ENCODE measurements at regions not wholly inside any gene's neighbourhood (a gene's known extent, or its start where the extent isn't known, plus 50 kb on each side); places are given as distances from the start of the nearest gene placed in this dataset.

- H3K4me3 Mint-ChIP-seq = no peak overlapping the region
- H3K9me3 Mint-ChIP-seq = no peaks in the 10 kb centered on the region
- H3K27ac Mint-ChIP-seq (ENCODE audit: low read depth) = no peak overlapping the region
- DNase-seq (ENCODE audit: low spot score in 2 of 2) (no peak), ATAC-seq (replicated peaks; ENCODE audit: extremely low read depth, poor library complexity, severe bottlenecking) (no peak)
- H3K36me3 Mint-ChIP-seq (ENCODE audit: insufficient read depth) = no peaks in the 10 kb centered on the region
- no peaks in the 10 kb centered on the region for H3K4me1 Mint-ChIP-seq
- H3K27me3 Mint-ChIP-seq = peaks cover 11% of the 10 kb centered on the region
These were observed 138.2 kb upstream of the FST start for GRCh38 chr5:53342236-53342635.

DNA sequence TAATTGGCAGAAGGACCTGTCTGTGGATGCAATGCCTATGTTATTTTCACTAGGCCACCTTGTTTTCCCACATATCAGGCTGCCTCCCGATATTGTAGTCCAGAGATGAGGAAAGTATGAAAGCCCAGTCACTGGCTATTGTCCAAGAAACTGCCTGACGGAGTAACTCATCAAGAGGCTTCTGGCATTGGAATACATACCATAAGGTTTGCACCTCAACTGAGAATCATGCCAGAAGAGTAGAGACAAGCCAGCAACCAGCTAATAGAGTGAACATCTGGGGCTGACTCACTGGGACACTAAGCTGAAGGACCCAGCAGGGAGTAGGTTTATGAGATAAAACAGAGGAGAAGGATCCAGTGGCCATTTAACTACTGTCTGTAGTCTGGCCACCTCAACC, 137.2 kb upstream of the FST start:
- H3K9me3 Mint-ChIP-seq = no peaks in the 10 kb centered on the region
- ATAC-seq (replicated peaks; ENCODE audit: extremely low read depth, poor library complexity, severe bottlenecking) = no peak

GRCh38 chr5:53350368-53350767, 130.1 kb upstream of the FST start:
- no peak for ATAC-seq (replicated peaks; ENCODE audit: extremely low read depth, poor library complexity, severe bottlenecking)
- no peaks in the 10 kb centered on the region for H3K36me3 Mint-ChIP-seq (ENCODE audit: insufficient read depth)
- H3K27ac Mint-ChIP-seq (ENCODE audit: low read depth) = no peak overlapping the region
- no peak overlapping the region for H3K4me3 Mint-ChIP-seq
- H3K9me3 Mint-ChIP-seq = peaks cover 5% of the 10 kb centered on the region
- H3K27me3 Mint-ChIP-seq = peaks cover 22% of the 10 kb centered on the region
- H3K4me1 Mint-ChIP-seq = no peaks in the 10 kb centered on the region
- no peak for DNase-seq (ENCODE audit: low spot score in 2 of 2)

More for the DNA sequence above, 137.2 kb upstream of the FST start:
- no peak overlapping the region for H3K27ac Mint-ChIP-seq (ENCODE audit: low read depth)
- H3K4me1 Mint-ChIP-seq = no peaks in the 10 kb centered on the region
- no peak for DNase-seq (ENCODE audit: low spot score in 2 of 2)
- H3K4me3 Mint-ChIP-seq = no peak overlapping the region
- no peaks in the 10 kb centered on the region for H3K36me3 Mint-ChIP-seq (ENCODE audit: insufficient read depth)
- peaks cover 20% of the 10 kb centered on the region for H3K27me3 Mint-ChIP-seq

GRCh38 chr5:53350991-53351770, 129.2 kb upstream of the FST start:
- ATAC-seq (replicated peaks; ENCODE audit: extremely low read depth, poor library complexity, severe bottlenecking) (no peak), DNase-seq (ENCODE audit: low spot score in 2 of 2) (no peak)
- no peak overlapping the region for H3K4me3 Mint-ChIP-seq
- no peak overlapping the region for H3K27ac Mint-ChIP-seq (ENCODE audit: low read depth)
- no peaks in the 10 kb centered on the region for H3K4me1 Mint-ChIP-seq
- H3K36me3 Mint-ChIP-seq (ENCODE audit: insufficient read depth) = no peaks in the 10 kb centered on the region
- H3K9me3 Mint-ChIP-seq = peaks cover 5% of the 10 kb centered on the region
- H3K27me3 Mint-ChIP-seq = peaks cover 18% of the 10 kb centered on the region

GRCh38 chr5:53355316-53355715, 125.1 kb upstream of the FST start:
- Mint-ChIP-seq H3K27me3 (peaks cover 13% of the 10 kb centered on the region), H3K27ac (ENCODE audit: low read depth) (no peak overlapping the region), H3K4me1 (no peaks in the 10 kb centered on the region), H3K9me3 (peaks cover 5% of the 10 kb centered on the region), H3K36me3 (ENCODE audit: insufficient read depth) (no peaks in the 10 kb centered on the region), H3K4me3 (no peak overlapping the region)
- ATAC-seq (replicated peaks; ENCODE audit: extremely low read depth, poor library complexity, severe bottlenecking) (no peak), DNase-seq (ENCODE audit: low spot score in 2 of 2) (no peak)

DNA sequence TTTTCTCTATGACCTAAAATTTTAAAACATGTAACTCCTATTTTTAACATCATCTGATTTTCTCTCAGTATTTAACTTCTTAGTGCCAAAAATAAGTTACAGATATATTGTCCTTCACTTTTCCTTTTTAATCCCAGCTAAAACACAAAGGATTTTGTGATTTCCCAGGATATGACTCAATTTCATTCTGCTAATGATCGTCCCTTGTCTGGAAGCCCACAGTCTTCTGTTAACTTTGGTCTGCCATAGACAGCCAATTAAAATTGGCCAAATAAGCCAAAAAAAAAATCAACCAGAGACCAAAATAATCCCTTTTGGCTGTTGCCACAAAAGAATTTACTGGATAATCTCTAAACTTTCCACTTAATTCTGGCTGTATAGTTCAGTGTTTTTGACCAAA, 124.5 kb upstream of the FST start:
- no peak overlapping the region for H3K27ac Mint-ChIP-seq (ENCODE audit: low read depth)
- peaks cover 13% of the 10 kb centered on the region for H3K27me3 Mint-ChIP-seq
- no peaks in the 10 kb centered on the region for H3K4me1 Mint-ChIP-seq
- no peak overlapping the region for H3K4me3 Mint-ChIP-seq
- no peaks in the 10 kb centered on the region for H3K36me3 Mint-ChIP-seq (ENCODE audit: insufficient read depth)
- DNase-seq (ENCODE audit: low spot score in 2 of 2) (no peak), ATAC-seq (replicated peaks; ENCODE audit: extremely low read depth, poor library complexity, severe bottlenecking) (no peak)
- H3K9me3 Mint-ChIP-seq = peaks cover 5% of the 10 kb centered on the region

DNA sequence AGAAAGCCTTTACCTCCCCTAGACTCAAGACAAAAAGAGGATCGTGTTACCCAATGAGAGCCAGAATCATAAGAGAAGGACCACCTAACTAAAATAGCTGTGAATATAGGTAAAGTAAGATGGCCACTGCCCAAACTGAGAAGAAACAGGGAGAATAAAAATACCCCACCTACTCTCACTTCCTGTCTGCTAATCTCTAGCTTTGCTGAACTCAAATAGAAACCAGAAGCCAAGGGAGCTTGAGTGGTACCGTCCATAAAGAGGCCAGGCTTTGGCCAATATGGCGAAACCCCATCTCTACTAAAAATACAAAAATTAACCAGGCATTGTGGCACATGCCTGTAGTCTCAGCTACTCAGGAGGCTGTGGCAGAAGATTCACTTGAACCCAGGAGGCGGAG, 123.0 kb upstream of the FST start:
- H3K4me1 Mint-ChIP-seq = no peaks in the 10 kb centered on the region
- peaks cover 13% of the 10 kb centered on the region for H3K27me3 Mint-ChIP-seq
- H3K27ac Mint-ChIP-seq (ENCODE audit: low read depth) = no peak overlapping the region
- no peaks in the 10 kb centered on the region for H3K36me3 Mint-ChIP-seq (ENCODE audit: insufficient read depth)
- H3K4me3 Mint-ChIP-seq = no peak overlapping the region
- peaks cover 5% of the 10 kb centered on the region for H3K9me3 Mint-ChIP-seq
- no peak for DNase-seq (ENCODE audit: low spot score in 2 of 2)
- ATAC-seq (replicated peaks; ENCODE audit: extremely low read depth, poor library complexity, severe bottlenecking) = no peak

DNA sequence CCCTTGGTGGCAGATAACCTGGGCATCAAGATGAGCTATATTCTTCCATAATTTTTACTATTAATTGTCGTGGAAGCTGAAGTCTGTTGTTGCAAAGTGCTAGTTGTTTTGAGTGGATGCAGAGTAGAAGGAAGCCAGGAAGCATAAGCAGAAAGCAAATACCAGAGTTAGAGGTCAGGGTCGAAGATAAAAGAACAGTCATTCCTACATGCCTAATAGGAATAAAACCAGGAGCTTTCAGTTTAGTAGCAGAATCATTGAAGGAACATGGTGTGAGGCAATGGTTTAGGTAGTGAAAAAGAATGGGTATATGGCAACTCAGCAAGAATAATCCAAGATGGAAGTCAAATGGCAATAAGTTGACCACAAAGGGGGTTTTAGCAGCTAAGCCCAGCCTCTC, 121.6 kb upstream of the FST start:
- Mint-ChIP-seq H3K4me1 (no peaks in the 10 kb centered on the region), H3K9me3 (no peaks in the 10 kb centered on the region), H3K27ac (ENCODE audit: low read depth) (no peak overlapping the region), H3K4me3 (no peak overlapping the region), H3K27me3 (peaks cover 13% of the 10 kb centered on the region), H3K36me3 (ENCODE audit: insufficient read depth) (no peaks in the 10 kb centered on the region)
- ATAC-seq (replicated peaks; ENCODE audit: extremely low read depth, poor library complexity, severe bottlenecking) = no peak
- DNase-seq (ENCODE audit: low spot score in 2 of 2) = no peak

- DNase-seq (ENCODE audit: low spot score in 2 of 2) (no peak), ATAC-seq (replicated peaks; ENCODE audit: extremely low read depth, poor library complexity, severe bottlenecking) (no peak)
- Mint-ChIP-seq H3K36me3 (ENCODE audit: insufficient read depth) (no peaks in the 10 kb centered on the region), H3K4me1 (no peaks in the 10 kb centered on the region), H3K9me3 (no peaks in the 10 kb centered on the region), H3K27me3 (peaks cover 13% of the 10 kb centered on the region), H3K27ac (ENCODE audit: low read depth) (no peak overlapping the region), H3K4me3 (no peak overlapping the region)
These were observed 120.4 kb upstream of the FST start for GRCh38 chr5:53359916-53360517.

GRCh38 chr5:53360811-53361210, 119.6 kb upstream of the FST start:
- Mint-ChIP-seq H3K4me3 (no peak overlapping the region), H3K4me1 (no peaks in the 10 kb centered on the region), H3K9me3 (no peaks in the 10 kb centered on the region), H3K27ac (ENCODE audit: low read depth) (no peak overlapping the region), H3K27me3 (peaks cover 13% of the 10 kb centered on the region), H3K36me3 (ENCODE audit: insufficient read depth) (no peaks in the 10 kb centered on the region)
- DNase-seq (ENCODE audit: low spot score in 2 of 2) (no peak), ATAC-seq (replicated peaks; ENCODE audit: extremely low read depth, poor library complexity, severe bottlenecking) (no peak)

DNA sequence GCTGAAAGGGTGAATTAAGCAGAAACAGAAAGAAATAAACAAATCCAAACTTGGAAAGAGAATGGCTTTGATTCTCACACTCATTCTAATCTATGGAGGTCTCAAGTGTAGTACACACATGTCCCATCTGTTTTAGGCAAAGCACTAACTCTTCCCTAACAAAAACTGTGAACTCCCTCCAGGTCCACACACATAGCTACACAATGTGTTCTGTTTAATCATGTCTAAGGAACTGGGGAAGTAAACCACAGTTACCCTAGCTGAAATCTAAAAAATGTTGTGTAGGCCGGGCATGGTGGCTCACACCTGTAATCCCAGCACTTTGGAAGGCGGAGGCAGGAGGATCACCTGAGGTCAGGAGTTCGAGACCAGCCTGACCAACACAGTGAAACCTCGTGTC, 118.7 kb upstream of the FST start:
- Mint-ChIP-seq H3K9me3 (no peaks in the 10 kb centered on the region), H3K27ac (ENCODE audit: low read depth) (no peak overlapping the region), H3K4me3 (no peak overlapping the region), H3K36me3 (ENCODE audit: insufficient read depth) (no peaks in the 10 kb centered on the region), H3K27me3 (peaks cover 13% of the 10 kb centered on the region), H3K4me1 (no peaks in the 10 kb centered on the region)
- no peak for DNase-seq (ENCODE audit: low spot score in 2 of 2)
- no peak for ATAC-seq (replicated peaks; ENCODE audit: extremely low read depth, poor library complexity, severe bottlenecking)

GRCh38 chr5:53362521-53362941, 117.9 kb upstream of the FST start:
- H3K4me1 Mint-ChIP-seq = no peaks in the 10 kb centered on the region
- no peak overlapping the region for H3K4me3 Mint-ChIP-seq
- ATAC-seq (replicated peaks; ENCODE audit: extremely low read depth, poor library complexity, severe bottlenecking) = no peak
- no peaks in the 10 kb centered on the region for H3K9me3 Mint-ChIP-seq
- H3K36me3 Mint-ChIP-seq (ENCODE audit: insufficient read depth) = no peaks in the 10 kb centered on the region
- no peak for DNase-seq (ENCODE audit: low spot score in 2 of 2)
- H3K27me3 Mint-ChIP-seq = peaks cover 5% of the 10 kb centered on the region
- H3K27ac Mint-ChIP-seq (ENCODE audit: low read depth) = no peak overlapping the region

DNA sequence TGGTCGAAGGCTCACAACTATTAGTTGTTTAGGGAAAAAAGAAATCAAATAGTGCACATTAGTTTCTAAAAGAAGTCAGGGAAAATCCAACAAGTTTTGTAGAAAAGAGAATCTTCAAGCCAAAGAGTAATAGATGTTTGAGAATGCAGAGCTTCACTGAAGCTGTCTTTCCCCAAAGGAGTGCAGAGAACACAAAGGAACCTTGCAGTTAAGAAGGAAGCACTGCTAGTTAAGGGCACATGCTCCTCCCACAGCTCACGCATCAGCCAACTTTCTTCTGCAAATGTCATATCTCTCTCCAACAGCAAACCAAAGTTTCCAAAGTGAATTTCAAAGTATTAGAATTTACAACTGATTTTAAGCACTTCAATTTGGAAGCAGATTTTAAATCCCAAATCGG, 116.4 kb upstream of the FST start:
- Mint-ChIP-seq H3K4me3 (no peak overlapping the region), H3K4me1 (no peaks in the 10 kb centered on the region), H3K9me3 (no peaks in the 10 kb centered on the region), H3K27ac (ENCODE audit: low read depth) (no peak overlapping the region), H3K27me3 (no peaks in the 10 kb centered on the region), H3K36me3 (ENCODE audit: insufficient read depth) (no peaks in the 10 kb centered on the region)
- DNase-seq (ENCODE audit: low spot score in 2 of 2) (no peak), ATAC-seq (replicated peaks; ENCODE audit: extremely low read depth, poor library complexity, severe bottlenecking) (no peak)
